HG02973 (cell line): ENCODE measurements at regions not wholly inside any gene's neighbourhood (a gene's known extent, or its start where the extent isn't known, plus 50 kb on each side); places are given as distances from the start of the nearest gene placed in this dataset.
"Not testable (repeated sequence)": the region's sequence is repeated elsewhere in the genome, so short reads cannot be mapped to it uniquely, and the experiment has no call there.

ENCODE experiments used
- ATAC-seq: cut with Tn5 transposase; IDR thresholded peaks from one replicate; pipeline ENCODE4 v1.9.1; 2021; ENCODE audit warnings: moderate library complexity; ENCODE audit not compliant: unreplicated experiment

DNA sequence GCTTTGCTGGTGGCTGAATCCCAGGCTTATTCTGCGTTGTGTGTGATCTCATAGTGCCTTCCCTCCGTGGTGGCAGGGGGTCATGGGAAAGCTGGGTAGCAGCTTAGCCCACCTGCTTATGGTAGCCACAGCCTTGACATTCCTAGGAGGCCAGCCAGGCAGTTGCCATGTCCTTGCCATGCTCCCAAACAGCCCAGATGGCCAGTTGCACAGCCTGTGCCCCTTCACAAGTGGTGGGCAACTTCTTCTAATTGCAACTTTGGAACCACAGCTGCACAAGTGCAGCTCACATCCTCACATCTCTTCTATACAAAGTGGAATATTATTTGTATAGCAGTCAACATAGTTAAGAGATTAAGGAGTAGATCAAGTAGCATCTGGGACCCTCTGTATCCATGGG, 136.6 kb upstream of the PELI1 start:
- ATAC-seq, result not testable (repeated sequence)

DNA sequence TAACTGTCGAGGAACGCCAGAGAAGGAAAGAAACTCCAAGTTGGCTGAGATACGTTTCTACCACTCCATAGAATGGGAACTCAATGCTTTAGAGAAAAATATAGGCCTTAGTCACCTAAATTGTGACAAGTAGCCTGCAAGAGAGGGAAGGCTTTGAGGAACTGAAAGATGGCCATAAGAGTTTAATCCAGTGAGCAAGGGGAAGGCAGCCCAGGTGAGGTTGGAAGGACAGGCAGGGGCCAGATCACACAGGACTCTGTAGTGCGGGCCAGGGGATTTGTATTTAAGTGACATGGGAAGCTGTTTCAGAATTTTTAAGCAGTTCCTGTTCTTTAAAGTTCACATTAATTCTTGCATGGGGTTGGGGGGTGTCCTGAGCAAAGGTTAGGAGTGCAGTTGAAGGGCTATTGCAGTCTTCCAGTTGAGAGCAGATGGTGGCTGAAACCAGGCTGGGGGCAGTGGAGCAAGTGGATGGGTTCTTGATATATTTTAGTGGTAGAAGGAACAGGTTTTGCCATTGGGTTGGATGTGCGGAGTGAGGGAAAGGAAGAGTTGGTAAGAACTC, 138.9 kb upstream of the PELI1 start:
- ATAC-seq, result peak; percentile 16

DNA sequence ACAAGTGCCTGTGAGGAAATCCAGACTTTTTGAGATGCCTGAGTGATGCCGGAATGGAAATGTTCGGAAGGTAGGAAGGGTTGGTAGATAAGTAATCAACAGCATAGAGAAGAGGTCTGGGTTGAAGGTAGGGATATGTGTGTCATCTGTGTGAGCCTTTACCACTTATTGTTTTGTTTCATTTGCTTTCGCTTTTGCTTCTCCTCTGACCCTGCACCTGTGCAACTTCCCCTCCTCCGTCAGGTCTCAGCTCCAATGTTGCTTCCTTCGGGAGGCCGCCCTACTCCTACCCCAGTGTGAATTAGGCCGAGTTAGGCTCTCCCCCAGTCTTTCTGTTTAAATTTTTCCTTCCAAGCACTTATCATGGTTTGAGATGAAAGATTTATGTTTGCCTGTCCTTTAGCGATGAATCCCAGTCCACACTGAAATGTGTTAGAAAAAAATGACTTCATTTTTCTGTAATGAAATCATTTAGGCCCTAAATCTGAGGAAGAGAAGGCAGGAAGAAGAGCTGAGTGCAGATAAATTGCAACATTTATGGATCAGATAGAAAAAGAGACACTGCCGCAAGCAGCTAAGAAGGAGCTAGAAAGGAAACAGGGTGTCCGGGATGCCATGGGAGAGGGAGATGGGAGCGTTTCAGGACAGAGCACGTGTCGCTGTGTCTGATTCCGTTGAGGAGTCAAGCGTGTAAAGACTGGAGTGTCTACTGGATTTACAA, 139.6 kb upstream of the PELI1 start:
- peak; percentile 82 for ATAC-seq

DNA sequence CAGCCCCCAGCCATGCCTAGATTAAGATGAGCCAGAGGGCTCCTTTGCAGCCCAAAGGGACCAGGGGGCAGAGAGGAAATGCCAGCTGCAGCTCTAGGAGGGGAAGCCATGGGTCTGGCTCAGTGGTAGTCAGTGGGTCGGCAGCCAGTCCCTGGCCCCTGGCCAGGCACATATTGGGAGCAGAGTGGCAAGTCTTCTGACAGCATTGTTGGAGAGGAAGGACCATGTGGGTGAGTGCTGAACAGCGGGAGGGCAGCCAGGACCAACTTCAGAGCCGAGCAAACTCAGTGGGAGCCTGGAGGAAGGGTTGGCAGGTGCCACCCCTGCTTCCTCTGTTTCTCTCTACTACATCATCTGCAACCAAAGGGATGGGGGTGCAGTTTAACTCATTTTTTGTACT, 140.5 kb upstream of the PELI1 start:
- no peak for ATAC-seq

DNA sequence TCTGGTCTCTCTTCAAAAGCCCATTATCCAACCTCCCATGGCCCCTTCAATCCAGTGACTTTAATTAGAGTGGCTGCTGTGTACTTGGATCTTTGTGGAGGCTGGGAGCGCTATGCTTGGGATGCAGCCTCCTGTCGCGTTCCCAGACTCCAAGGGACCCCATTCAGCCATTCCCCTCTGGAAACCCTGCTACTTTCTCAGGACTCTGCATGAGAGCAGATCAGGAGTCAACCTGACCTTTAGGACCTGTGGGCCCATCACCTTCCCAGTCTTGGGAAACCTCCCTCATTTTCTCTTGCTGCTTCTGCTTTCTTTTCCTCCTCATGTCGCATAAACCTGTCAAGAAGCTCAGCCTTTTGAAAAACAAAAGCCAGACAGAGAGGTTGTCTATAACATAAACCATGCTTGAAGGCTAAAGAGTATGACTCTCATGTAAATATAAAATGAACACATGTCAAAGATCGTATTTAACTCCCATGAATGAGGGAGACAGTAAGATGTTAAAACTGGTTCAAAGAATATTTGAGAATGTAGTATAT, 143.1 kb upstream of the PELI1 start:
- ATAC-seq, result no peak

DNA sequence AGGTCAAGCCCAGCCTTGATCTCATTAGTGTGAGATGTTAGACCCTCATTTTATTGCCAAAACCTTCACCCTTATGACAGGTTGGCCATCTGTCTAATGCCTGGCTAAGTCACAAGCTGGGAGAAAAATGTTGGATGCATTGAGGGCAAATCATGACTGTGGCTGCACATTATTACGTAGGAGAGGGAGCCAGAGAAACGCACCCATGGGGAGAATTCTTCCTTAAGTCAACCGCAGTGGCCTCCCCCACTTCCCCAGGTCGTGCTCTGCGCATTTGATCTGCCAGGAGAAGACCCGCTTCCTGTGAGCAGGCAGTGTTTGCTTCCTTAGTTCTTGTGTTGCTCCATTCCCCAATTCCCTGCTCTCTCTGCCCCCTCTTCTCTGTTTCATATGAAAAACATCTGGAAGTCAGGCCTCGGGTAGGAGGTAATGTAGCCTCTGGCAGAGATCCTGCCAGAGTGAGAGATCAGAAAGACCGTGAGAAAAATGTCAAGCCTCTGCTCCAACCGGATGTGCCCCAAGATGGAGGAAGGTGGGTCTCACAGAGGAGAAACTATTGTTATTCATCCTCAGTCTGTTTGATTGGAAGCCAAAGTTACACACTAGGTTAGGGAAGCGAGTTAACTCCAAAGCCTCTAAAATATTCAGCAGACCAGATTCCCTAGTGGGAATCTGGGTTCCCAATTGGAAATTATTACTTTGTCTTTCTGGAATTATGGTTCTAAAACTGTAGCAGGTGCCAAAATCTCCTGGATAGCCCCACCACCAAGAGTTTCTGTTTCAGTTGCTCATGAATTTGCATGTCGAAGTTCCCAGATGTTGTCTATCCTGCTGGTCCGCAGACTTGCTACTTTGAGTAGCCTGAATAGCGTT, 144.3 kb upstream of the PELI1 start:
- ATAC-seq, result no peak

DNA sequence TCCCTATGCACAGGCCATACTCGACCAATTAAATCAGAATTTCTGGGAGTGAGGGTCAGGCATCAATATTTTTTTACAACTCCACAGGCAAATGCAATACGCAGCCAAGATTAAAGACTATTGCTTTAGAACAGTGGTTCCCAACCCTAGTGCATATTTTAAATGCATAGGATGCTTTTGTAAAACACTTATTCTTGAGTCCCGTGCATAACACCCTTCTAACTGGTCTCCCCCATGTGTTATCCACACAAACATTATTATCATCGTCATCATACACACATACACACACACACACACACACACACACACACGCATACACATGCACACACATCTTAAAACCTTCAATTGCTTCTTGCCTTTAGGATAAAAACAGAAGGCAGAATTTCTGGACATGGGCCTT, 145.0 kb upstream of the PELI1 start:
- ATAC-seq, result no peak

DNA sequence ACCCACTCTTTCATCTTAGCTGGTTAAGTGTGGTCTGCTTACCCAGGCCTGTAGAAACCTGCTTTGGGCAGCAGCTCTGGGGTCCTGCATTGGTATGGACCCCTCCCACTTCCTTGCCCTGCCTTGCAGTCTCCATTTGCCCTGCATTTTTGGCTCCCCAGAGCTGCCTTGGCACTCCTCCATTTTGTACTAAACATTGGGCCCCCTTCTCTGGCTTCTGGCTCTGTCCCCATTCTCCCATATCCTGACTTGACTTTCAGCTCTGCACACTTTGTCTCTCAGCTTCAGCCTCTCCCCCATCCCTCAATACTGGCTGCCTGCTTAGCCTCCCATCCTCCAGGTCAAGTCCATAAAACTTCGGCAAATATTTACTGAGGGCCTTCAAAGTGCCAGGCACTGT, 145.5 kb upstream of the PELI1 start:
- ATAC-seq, result no peak

DNA sequence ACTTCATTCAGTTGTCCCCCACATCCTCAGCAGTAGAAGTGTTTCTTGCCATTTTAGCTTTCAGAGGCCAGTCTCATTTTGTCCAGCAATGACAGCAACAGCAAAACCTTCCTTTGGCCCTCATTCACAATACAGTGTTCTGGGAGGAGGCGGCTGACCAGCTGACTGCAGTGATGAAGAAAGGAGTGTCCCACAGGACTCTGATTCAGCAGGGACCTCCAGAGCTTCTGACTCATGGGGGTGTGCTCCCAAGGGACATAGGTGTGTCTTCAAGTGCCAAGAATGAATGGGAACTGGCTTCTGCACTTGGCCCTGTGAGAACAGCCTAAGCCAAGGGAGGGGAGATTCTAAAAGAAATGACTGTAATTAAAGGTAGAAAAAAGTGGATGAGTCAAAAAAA, 147.0 kb upstream of the PELI1 start:
- ATAC-seq, result no peak

DNA sequence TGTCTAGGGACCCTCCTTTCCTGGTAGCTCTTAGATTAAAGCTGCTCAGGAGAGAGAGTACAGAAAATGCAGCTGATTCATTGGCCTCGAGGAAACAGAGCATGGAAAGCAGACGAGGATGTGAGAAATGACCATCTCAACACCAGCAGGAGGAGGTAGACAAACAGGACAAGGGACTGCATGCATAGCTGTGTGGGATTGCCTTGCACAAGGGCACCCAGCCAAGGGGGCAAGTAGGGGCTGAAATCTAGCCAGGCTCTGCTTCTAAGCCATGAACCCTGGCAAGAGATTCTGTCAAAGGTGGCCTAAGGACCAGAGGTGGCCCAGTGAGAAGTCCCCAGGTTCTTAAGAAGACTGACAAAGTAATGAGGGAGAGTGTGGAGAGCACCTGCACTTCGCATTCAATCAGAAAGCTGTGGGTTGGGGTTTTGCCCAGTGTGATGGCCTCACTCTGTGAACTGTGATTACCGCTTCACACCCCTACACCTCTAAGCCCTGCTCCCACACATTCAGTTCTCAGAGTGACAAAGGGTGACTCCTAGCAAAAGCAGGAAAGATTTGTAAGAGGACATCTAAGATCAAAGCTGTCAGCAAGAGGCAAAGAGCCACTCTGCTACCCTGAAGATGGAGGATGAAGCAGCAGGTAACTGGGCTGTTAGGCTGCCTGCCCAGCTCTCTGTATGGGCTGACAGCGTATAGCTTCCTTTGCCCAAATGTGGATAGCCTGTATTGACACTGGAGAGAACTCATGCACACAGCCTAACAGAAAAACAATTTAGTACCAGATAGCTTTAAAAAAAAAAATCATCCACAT, 151.3 kb upstream of the PELI1 start:
- peak; percentile 63 for ATAC-seq

DNA sequence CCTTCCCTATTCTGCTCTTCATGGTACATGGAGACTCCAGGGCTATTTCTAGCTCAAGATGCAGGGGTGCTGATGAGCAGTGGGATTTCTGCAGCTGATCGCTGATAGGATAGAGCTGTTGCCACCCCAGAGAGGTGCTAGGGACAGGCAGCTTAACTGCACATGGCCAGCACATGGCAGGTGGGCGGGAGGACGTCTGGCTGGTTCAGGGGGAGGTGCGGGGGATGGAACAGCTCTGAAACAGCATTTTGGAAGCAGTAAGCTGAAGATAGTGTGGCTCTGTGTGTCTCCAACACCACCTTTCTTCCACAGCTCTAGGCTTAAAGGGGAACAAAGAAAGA, 151.9 kb upstream of the PELI1 start:
- no peak for ATAC-seq

DNA sequence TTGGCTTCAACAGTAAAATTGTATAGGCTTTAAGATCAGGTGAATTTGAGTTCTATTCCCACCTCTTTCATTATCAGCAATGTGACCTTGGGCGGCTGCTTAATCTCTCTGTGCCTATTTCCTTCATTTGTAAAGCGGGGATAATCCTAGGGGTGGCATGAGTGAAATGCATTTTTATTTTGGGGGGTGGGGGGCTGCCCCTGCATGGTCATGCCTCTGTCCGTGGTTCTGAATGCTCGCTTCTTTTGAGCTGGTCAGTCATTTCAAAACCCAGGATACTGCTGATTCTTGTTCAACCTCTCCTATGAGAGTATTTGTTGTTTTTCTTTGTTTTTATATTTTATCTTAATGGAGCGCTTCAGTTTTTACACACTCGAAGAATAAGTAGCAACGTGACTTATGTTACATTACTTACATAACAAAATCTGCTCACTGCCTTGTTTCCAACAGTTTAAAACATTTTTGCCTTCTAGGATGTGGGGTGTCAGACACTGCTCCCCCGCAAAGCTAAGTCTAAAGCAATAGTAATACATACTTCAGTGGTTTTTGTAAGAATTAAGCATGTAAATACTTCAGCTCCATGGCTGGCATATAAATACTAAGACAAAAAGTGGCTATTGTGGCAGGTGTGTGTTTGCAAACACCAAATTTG, 152.6 kb upstream of the PELI1 start:
- ATAC-seq, result no peak

DNA sequence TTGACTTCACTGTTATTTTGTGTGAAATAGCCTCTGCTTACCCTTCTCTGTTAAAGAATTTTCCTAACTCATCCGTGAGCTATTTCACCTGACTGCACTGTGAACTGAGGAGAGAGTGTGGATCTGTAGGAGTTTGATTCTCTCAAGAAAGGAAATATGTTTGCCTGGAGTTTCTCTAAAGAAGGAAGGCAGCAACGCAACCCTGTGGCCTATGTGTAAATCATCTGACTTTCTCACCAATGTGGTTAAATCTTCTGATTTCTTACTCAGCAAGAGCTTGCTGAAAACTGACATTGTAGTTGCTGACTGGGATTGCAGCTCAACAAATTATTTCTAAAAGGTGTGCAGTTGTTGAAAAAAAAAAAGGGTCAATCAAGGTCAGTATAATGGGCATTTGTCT, 153.9 kb upstream of the PELI1 start:
- no peak for ATAC-seq

DNA sequence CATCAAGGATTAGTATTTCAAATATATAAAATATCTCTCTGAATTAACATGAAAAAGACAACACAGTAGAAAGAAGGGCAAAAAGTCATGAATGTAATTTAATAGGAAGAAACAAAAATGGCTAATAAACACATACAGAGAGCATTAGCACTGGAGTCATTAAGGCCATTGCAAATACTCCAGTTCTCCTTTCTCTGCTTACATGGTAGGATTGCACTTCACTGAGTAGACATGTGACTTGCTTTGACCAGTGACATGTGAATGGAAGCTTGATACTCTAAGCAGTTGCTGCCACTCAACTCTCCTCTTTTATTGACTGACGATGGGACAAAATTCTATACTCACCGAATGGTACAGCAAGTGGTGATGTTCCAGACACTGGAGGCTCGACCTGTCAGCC, 153.9 kb upstream of the LGALSL start:
- ATAC-seq, result no peak

DNA sequence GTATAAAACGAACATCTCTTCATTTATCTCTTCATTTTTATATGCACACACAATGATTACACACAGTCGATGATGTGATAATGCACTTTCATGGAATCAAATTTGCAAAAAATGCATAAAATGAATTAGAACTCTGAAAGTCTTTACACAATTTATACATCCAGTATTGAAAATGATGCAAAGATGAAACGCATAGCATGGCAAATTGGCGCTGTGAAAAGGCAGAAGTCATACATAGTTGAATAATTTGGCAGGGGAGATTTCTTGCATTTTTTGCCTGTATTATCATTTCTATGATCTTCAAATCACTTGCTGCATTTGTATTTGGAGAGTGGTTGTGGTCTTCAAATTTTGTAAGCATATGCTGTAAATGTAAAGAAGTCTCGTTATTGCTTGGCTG, 150.7 kb upstream of the LGALSL start:
- no peak for ATAC-seq

DNA sequence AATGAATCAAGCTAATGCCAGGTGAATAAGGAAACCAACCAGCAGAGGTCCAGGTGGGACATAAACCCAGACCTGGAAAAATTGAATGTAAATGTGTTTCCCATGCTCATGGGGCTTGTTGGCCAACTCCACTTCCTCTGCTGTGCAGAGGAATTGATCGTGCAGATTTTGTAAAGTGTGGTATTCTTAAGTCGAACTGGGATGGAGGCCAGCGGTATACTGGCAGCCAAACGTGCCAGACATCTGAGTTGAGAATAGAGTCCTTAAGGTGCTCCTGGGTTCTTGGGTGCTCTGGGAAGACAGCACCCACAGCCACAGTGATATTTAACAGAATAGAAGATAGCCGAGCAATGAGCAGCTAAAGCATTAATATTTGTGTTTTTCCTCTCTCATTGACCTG, 146.5 kb upstream of the LGALSL start:
- no peak for ATAC-seq

DNA sequence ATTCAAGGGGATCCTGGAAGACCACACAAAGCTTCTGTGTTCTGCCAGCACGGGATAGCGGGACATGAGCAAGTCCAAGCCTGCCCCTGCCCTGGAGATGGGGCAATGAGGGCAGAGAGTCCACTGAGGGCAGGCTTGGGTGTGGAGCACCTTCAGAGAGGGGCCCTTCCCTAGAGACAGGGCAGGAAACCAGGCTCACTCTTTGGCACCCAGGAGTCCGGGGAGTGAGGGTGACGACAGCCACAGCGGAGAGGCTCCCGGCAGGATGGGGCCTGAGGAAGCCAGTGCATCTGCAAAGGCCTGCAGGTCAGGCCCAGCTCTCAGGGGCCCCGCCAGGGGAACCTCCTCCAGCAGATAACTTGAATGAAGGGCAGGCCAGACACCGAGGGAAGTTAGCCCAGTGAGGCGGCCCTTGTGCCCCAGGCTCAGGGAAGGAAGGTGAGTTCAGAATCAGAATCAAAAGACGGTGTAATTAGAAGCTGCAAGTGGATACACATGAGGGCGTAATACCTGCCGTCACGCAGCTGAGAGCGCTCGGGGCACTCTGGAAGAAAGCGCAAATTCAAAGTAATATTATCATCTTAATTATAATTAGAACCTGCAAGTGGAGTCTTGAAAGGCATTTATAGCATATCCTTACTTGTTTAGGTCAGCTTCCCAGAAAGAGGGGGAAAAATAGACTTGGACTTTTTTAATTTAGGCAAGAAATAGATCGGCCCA, 142.6 kb upstream of the LGALSL start:
- no peak for ATAC-seq

DNA sequence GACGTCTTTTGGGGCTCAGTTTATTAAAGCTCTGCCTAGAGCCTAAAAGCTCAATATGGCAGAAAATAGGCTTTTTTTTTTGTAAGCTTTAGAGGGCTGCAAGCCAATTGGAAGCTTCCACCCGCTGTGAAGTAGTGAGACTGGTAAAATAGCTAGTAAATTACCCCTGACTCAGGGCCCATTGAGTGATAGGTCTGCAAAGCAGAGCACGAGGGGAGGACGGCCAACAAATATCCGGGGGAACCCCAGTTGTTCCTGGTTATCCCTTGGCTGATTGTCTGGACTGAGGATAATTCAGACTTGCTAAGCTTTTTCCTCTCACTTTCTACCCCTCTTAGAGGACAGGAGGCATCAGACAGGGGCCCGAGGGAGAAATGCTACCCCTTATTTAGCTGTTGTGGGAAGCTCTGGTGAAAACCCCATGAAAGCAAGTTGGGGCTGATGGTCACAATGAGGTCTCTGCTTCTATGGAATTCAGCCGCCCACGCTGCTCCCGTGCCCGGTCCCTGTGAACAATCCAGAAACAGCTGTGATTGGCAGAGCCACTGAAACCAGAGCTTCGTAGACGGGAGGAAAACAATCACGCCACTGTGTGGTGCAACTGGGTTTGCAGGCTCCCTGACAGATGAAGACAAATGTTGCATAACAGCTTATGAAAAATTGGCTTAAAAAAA, 141.9 kb upstream of the LGALSL start:
- no peak for ATAC-seq

DNA sequence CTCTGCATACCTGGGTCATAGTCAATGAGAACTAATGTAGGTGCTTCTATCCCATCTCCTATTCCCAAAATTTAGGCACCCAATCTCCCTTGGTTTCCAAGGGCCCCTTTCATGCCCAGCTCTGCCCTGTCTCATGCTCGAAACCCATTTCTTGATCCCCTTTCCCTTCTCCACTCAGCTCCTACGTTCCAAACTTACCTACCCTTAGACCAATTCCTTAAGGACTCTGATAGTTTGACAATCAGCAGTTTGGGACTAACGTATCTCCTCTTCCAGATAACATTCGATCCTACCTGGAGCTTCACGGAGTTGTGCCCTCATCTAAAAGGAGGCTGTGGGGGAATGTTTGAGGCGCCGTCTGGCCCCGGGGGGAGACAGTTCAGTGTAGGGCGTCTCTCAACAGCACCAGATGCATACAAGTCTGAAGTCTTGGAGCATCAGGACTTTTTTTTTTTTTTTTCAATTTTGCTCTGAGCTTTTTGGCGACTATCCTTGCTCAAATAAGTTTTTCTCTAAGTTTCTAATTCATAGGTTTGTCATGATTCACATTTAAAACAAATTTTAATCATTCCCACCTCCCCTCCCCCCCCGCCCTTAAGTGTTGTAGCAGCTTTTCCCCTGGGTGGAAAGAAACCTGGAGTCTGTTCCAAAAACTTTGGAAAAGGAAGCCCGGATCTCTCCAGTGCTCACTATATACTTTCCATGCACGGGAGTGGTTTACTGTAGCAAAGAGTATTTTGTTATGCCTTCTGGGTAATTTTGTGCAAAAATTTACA, 141.2 kb upstream of the LGALSL start:
- no peak for ATAC-seq
